ENCODE measurements at regions not wholly inside any gene's neighbourhood (a gene's known extent, or its start where the extent isn't known, plus 50 kb on each side); places are given as distances from the start of the nearest gene placed in this dataset.

DNA sequence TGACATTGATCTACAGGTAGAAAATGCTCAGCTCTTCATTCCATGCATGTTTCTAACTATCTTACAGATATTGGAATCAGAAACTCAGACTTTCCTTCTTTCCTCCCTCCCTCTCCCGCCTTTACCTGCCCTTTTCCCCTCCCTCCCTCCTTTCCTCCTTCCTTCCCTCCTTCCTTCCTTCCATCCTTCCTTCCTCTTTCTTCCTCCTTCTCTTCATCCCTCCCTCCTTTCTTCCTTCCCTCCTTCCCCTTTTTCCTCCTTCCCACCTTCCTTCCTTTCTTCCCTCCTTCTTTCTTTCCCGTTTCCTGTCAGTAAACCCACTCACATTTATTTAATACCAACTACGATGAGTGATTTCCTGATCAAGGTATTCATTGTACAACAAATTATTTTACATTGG, 113.4 kb upstream of the IRS2 start:
- BruUV-seq (replicated peaks), result no TSS peak
- H3K4me1 Mint-ChIP-seq (ENCODE audit: low read depth, unreplicated experiment), result no peaks in the 10 kb centered on the region

DNA sequence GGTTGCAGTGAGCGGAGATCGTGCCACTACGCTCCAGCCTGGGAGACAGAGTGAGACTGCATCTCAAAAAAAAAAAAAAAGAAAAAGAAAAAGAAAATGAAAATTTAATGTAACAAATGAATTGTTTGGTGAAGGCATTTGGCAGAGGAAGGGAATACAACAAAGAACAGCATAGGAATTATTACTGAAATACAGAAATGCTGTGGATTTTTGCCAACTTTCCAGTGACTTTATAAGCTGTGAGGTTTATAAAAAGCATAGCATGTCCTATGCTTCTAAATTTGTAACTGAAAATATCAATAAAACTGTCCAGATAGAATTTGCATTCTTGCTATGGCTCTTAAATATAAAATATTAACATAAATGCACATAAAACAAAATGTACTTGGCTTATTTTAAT, 112.9 kb upstream of the IRS2 start:
- intact Hi-C loops (cut with micrococcal nuclease; ENCODE audit: unreplicated experiment), result no loop called here
- DNase-seq, result no peak
- CTCF ChIA-PET, result no interaction called here
- H3K27me3 Mint-ChIP-seq (ENCODE audit: unreplicated experiment), result no peaks in the 10 kb centered on the region
- TF ChIP-seq, protein P1, sequence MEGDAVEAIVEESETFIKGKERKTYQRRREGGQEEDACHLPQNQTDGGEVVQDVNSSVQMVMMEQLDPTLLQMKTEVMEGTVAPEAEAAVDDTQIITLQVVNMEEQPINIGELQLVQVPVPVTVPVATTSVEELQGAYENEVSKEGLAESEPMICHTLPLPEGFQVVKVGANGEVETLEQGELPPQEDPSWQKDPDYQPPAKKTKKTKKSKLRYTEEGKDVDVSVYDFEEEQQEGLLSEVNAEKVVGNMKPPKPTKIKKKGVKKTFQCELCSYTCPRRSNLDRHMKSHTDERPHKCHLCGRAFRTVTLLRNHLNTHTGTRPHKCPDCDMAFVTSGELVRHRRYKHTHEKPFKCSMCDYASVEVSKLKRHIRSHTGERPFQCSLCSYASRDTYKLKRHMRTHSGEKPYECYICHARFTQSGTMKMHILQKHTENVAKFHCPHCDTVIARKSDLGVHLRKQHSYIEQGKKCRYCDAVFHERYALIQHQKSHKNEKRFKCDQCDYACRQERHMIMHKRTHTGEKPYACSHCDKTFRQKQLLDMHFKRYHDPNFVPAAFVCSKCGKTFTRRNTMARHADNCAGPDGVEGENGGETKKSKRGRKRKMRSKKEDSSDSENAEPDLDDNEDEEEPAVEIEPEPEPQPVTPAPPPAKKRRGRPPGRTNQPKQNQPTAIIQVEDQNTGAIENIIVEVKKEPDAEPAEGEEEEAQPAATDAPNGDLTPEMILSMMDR (IDR thresholded peaks at IDR 0.05; ENCODE audit: unreplicated experiment), result no peak
- H3K4me1 Mint-ChIP-seq (ENCODE audit: low read depth, unreplicated experiment), result no peaks in the 10 kb centered on the region
- H3K4me3 Mint-ChIP-seq (ENCODE audit: low read depth, unreplicated experiment), result no peak overlapping the region
- no peak overlapping the region for H3K27ac Mint-ChIP-seq (ENCODE audit: unreplicated experiment)
- no TSS peak for BruUV-seq (replicated peaks)
- H3K36me3 Mint-ChIP-seq (ENCODE audit: insufficient read depth, unreplicated experiment), result no peaks in the 10 kb centered on the region
- H3K9me3 Mint-ChIP-seq (ENCODE audit: low read depth, unreplicated experiment), result no peaks in the 10 kb centered on the region

More for the DNA sequence above, 113.4 kb upstream of the IRS2 start:
- TF ChIP-seq, protein P1 (IDR thresholded peaks at IDR 0.05; ENCODE audit: unreplicated experiment), result no peak
- H3K4me3 Mint-ChIP-seq (ENCODE audit: low read depth, unreplicated experiment), result no peak overlapping the region
- no peaks in the 10 kb centered on the region for H3K27me3 Mint-ChIP-seq (ENCODE audit: unreplicated experiment)
- no peaks in the 10 kb centered on the region for H3K9me3 Mint-ChIP-seq (ENCODE audit: low read depth, unreplicated experiment)
- CTCF ChIA-PET, result no interaction called here
- intact Hi-C loops (cut with micrococcal nuclease; ENCODE audit: unreplicated experiment), result no loop called here
- no peak for DNase-seq
- H3K36me3 Mint-ChIP-seq (ENCODE audit: insufficient read depth, unreplicated experiment), result no peaks in the 10 kb centered on the region
- no peak overlapping the region for H3K27ac Mint-ChIP-seq (ENCODE audit: unreplicated experiment)

DNA sequence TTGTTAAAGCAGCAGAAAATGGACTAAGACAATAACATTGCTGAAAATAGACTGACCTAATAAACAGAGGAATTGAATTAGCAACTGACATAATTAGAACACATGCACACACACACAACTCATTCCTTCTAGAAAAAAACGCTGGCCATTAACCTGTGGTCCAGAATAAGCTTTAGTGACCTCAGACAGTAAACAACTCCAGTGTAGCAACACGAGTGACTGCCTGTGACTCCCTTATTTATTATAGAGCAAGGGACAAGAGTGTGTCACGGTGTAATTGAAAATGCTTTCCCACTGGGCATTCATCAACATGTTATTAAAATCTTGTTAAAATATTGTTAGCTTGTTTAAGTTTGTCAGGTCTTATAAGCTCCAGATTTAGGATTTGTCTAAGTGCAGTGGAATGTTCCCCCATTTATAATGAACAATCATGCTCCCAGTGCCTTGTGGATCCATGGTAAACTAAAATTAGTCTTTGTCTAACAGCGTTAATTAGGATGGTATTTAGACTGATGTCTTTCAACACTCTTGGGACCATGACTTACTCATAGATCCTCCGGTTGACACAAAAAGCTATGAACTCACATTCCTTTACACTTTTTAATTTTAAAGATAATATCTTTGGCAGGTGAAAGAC, 111.7 kb upstream of the IRS2 start:
- CTCF ChIA-PET, result no interaction called here
- Mint-ChIP-seq H3K27me3 (ENCODE audit: unreplicated experiment) (no peaks in the 10 kb centered on the region), H3K9me3 (ENCODE audit: low read depth, unreplicated experiment) (no peaks in the 10 kb centered on the region), H3K36me3 (ENCODE audit: insufficient read depth, unreplicated experiment) (no peaks in the 10 kb centered on the region), H3K27ac (ENCODE audit: unreplicated experiment) (no peak overlapping the region), H3K4me3 (ENCODE audit: low read depth, unreplicated experiment) (no peak overlapping the region), H3K4me1 (ENCODE audit: low read depth, unreplicated experiment) (no peaks in the 10 kb centered on the region)
- intact Hi-C loops (cut with micrococcal nuclease; ENCODE audit: unreplicated experiment), result no loop called here
- no peak for DNase-seq
- no TSS peak for BruUV-seq (replicated peaks)
- TF ChIP-seq, protein P1 (IDR thresholded peaks at IDR 0.05; ENCODE audit: unreplicated experiment), result no peak

DNA sequence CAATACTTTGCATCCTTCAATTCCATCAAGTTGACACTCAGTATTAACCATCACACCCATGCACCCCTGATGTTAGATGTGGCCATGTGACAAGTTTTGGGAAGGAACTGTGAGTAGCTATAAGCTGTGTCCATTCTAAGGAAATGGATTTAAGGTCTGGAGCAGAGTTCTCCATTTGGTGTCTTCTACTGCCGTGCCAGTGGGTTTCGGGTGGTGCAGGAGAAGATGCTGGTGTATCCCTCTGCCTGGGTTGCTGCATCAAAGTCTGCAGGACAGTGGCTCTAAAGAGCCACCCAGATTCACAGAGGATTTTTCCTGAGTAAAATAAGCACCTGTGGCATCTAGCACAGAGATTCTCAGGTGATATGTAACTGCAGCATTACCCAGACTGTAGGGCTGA, 105.7 kb upstream of the IRS2 start:
- H3K27me3 Mint-ChIP-seq (ENCODE audit: unreplicated experiment), result no peaks in the 10 kb centered on the region
- no peak overlapping the region for H3K27ac Mint-ChIP-seq (ENCODE audit: unreplicated experiment)
- no TSS peak for BruUV-seq (replicated peaks)
- no peaks in the 10 kb centered on the region for H3K4me1 Mint-ChIP-seq (ENCODE audit: low read depth, unreplicated experiment)
- CTCF ChIA-PET, result no interaction called here
- intact Hi-C loops (cut with micrococcal nuclease; ENCODE audit: unreplicated experiment), result no loop called here
- H3K9me3 Mint-ChIP-seq (ENCODE audit: low read depth, unreplicated experiment), result no peaks in the 10 kb centered on the region
- DNase-seq, result no peak
- no peak overlapping the region for H3K4me3 Mint-ChIP-seq (ENCODE audit: low read depth, unreplicated experiment)
- H3K36me3 Mint-ChIP-seq (ENCODE audit: insufficient read depth, unreplicated experiment), result no peaks in the 10 kb centered on the region
- TF ChIP-seq, protein P1 (IDR thresholded peaks at IDR 0.05; ENCODE audit: unreplicated experiment), result no peak

Measured in Calu3 (cell line).